Choroid plexus epithelial cell (primary cell): ENCODE measurements at regions not wholly inside any gene's neighbourhood (a gene's known extent, or its start where the extent isn't known, plus 50 kb on each side); places are given as distances from the start of the nearest gene placed in this dataset.
"Not testable (repeated sequence)": the region's sequence is repeated elsewhere in the genome, so short reads cannot be mapped to it uniquely, and the experiment has no call there.

ENCODE experiments used
- DNase-seq: peaks from one replicate; pipeline ENCODE4 v3.0.0-alpha.2; 2010; ENCODE audit warnings: low read depth
- H3K4me3 ChIP-seq: 2 replicates; pipeline ENCODE4 v1.5.1; 2011; ENCODE audit warnings: low read depth, mild to moderate bottlenecking, control low read depth, low read length, moderate library complexity
- CTCF ChIP-seq: conservative IDR thresholded peaks from 2 replicates; pipeline ENCODE4 v1.5.1; 2011; ENCODE audit warnings: low read depth, mild to moderate bottlenecking, control low read depth, inconsistent platforms, low read length, moderate library complexity

GRCh38 chr19:21668072-21668773 lies 99.2 kb downstream of the ZNF100 start:
- not testable (repeated sequence) for H3K4me3 ChIP-seq, DNase-seq

GRCh38 chr19:21655540-21656126 lies 111.7 kb downstream of the ZNF100 start:
- no peak overlapping the region for H3K4me3 ChIP-seq
- TF ChIP-seq CTCF = no peak
- DNase-seq = no peak

- not testable (repeated sequence) for DNase-seq, H3K4me3 ChIP-seq
Measured at GRCh38 chr19:21651478-21651877, 115.9 kb downstream of the ZNF100 start.

- no peak for DNase-seq
- no peak overlapping the region for H3K4me3 ChIP-seq
- no peak for TF ChIP-seq CTCF
Measured at GRCh38 chr19:21638776-21639175, 128.6 kb downstream of the ZNF100 start.

GRCh38 chr19:21626924-21627697 lies 121.7 kb downstream of the ZNF429 start:
- TF ChIP-seq CTCF = no peak
- DNase-seq = no peak
- H3K4me3 ChIP-seq = no peak overlapping the region

GRCh38 chr19:21626091-21626490 lies 120.7 kb downstream of the ZNF429 start:
- H3K4me3 ChIP-seq = no peak overlapping the region
- no peak for DNase-seq
- TF ChIP-seq CTCF = no peak

- no peak for DNase-seq
- no peak for TF ChIP-seq CTCF
- no peak overlapping the region for H3K4me3 ChIP-seq
Measured at GRCh38 chr19:21622920-21623319, 117.5 kb downstream of the ZNF429 start.

- no peak overlapping the region for H3K4me3 ChIP-seq
- DNase-seq = no peak
- no peak for TF ChIP-seq CTCF
Measured at GRCh38 chr19:21621671-21622070, 116.3 kb downstream of the ZNF429 start.
